Endodermal cell (in vitro differentiated cells): ENCODE measurements at regions not wholly inside any gene's neighbourhood (a gene's known extent, or its start where the extent isn't known, plus 50 kb on each side); places are given as distances from the start of the nearest gene placed in this dataset.

Experiments
- DNase-seq: peaks from one replicate; pipeline ENCODE4 v3.0.0-alpha.2; 2017
- H3K27ac ChIP-seq: 2 replicates; pipeline ENCODE4 v1.5.1; 2013; ENCODE audit warnings: mild to moderate bottlenecking, low read depth, low read length, moderate library complexity
- H3K27me3 ChIP-seq: 2 replicates; pipeline ENCODE4 v1.6.1; 2013; ENCODE audit warnings: mild to moderate bottlenecking, low read length, moderate library complexity; ENCODE audit not compliant: insufficient read depth, control insufficient read depth, poor library complexity, severe bottlenecking
- H3K36me3 ChIP-seq: 2 replicates; pipeline ENCODE4 v1.7.0; 2013; ENCODE audit warnings: mild to moderate bottlenecking, low read length, moderate library complexity; ENCODE audit not compliant: control insufficient read depth, insufficient read depth
- H3K4me1 ChIP-seq: one replicate; pipeline ENCODE4 v1.7.0; 2013; ENCODE audit warnings: low read length; ENCODE audit not compliant: control insufficient read depth, insufficient read depth
- H3K4me3 ChIP-seq: 2 replicates; pipeline ENCODE4 v1.5.1; 2013; ENCODE audit warnings: mild to moderate bottlenecking, low read length, moderate library complexity
- H3K9ac ChIP-seq: 2 replicates; pipeline ENCODE4 v1.6.1; 2013; ENCODE audit warnings: mild to moderate bottlenecking, low read length, moderate library complexity; ENCODE audit not compliant: poor library complexity, severe bottlenecking; ENCODE audit errors: extremely low read depth
- H3K9me3 ChIP-seq: 2 replicates; pipeline ENCODE4 v1.6.1; 2013; ENCODE audit warnings: mild to moderate bottlenecking, low read length, moderate library complexity; ENCODE audit not compliant: control insufficient read depth
- H3K27ac Mint-ChIP-seq: 2 replicates; pipeline ENCODE4 v1.8.0; 2020; ENCODE audit warnings: mixed read lengths
- H3K27me3 Mint-ChIP-seq: 2 replicates; pipeline ENCODE4 v1.8.0; 2021; ENCODE audit warnings: mild to moderate bottlenecking, mixed read lengths; ENCODE audit not compliant: insufficient read depth
- H3K36me3 Mint-ChIP-seq: 2 replicates; pipeline ENCODE4 v1.8.0; 2020; ENCODE audit warnings: low read depth, mixed read lengths
- H3K4me1 Mint-ChIP-seq: 2 replicates; pipeline ENCODE4 v1.8.0; 2020; ENCODE audit warnings: mixed read lengths
- H3K4me3 Mint-ChIP-seq: 2 replicates; pipeline ENCODE4 v1.8.0; 2020; ENCODE audit warnings: mild to moderate bottlenecking, moderate library complexity, mixed read lengths
- H3K9me3 Mint-ChIP-seq: 2 replicates; pipeline ENCODE4 v1.8.0; 2020; ENCODE audit warnings: mild to moderate bottlenecking, mixed read lengths
- WGBS, 2 experiments: methylation state at CpG; one replicate each; pipeline versions ENCODE4 v1.1.5 to v1.1.7; 2013; ENCODE audit warnings: missing lambda C conversion rate in 2 of 2, mixed read lengths in 1 of 2; ENCODE audit not compliant: insufficient coverage in 1 of 2, insufficient read length in 1 of 2; 5-methylcytosine and 5-hydroxymethylcytosine counted together
- TF ChIP-seq, protein P1 (sequence below): fragments of 200-600 bp; sonication (generic); conservative IDR thresholded peaks from 2 replicates; pipeline ENCODE4 v1.5.0; 2021; ENCODE audit warnings: antibody characterized with exemption, mild to moderate bottlenecking

DNA sequence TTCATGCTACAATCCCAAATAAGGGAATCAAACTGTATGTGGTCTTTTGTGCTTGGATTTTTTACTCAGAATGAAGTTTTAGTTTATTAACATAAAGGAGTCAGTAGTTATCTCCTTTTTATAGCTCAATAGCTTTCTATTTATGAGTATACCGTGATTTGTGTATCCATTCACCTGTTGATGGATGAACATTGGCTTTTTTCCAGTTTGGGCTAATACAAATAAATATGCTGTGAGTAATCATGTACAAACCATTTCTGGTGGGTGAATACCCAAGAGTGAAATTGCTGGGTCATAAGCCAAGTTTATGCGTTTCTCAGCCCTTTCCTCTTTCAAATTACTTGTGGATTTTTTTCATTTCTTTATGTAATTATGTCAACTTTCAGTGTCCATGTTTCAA is 395.3 kb downstream of the OSTF1 start:
- H3K4me3 Mint-ChIP-seq, result no peak overlapping the region
- WGBS, 2 experiments, result 67 to 89% methylated on average over 1 to 2 of the region's 2 CpGs
- H3K9me3 ChIP-seq, result no peaks in the 10 kb centered on the region
- no peaks in the 10 kb centered on the region for H3K9me3 Mint-ChIP-seq
- no peak overlapping the region for H3K27ac ChIP-seq
- H3K4me3 ChIP-seq, result no peak overlapping the region
- H3K27me3 Mint-ChIP-seq, result no peaks in the 10 kb centered on the region
- H3K27ac Mint-ChIP-seq, result no peak overlapping the region
- no peaks in the 10 kb centered on the region for H3K4me1 Mint-ChIP-seq
- TF ChIP-seq, protein P1, sequence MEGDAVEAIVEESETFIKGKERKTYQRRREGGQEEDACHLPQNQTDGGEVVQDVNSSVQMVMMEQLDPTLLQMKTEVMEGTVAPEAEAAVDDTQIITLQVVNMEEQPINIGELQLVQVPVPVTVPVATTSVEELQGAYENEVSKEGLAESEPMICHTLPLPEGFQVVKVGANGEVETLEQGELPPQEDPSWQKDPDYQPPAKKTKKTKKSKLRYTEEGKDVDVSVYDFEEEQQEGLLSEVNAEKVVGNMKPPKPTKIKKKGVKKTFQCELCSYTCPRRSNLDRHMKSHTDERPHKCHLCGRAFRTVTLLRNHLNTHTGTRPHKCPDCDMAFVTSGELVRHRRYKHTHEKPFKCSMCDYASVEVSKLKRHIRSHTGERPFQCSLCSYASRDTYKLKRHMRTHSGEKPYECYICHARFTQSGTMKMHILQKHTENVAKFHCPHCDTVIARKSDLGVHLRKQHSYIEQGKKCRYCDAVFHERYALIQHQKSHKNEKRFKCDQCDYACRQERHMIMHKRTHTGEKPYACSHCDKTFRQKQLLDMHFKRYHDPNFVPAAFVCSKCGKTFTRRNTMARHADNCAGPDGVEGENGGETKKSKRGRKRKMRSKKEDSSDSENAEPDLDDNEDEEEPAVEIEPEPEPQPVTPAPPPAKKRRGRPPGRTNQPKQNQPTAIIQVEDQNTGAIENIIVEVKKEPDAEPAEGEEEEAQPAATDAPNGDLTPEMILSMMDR, result no peak
- H3K4me1 ChIP-seq, result no peaks in the 10 kb centered on the region
- H3K36me3 ChIP-seq, result no peaks in the 10 kb centered on the region
- H3K27me3 ChIP-seq, result no peaks in the 10 kb centered on the region
- DNase-seq, result no peak
- H3K9ac ChIP-seq, result no peak overlapping the region
- no peaks in the 10 kb centered on the region for H3K36me3 Mint-ChIP-seq

DNA sequence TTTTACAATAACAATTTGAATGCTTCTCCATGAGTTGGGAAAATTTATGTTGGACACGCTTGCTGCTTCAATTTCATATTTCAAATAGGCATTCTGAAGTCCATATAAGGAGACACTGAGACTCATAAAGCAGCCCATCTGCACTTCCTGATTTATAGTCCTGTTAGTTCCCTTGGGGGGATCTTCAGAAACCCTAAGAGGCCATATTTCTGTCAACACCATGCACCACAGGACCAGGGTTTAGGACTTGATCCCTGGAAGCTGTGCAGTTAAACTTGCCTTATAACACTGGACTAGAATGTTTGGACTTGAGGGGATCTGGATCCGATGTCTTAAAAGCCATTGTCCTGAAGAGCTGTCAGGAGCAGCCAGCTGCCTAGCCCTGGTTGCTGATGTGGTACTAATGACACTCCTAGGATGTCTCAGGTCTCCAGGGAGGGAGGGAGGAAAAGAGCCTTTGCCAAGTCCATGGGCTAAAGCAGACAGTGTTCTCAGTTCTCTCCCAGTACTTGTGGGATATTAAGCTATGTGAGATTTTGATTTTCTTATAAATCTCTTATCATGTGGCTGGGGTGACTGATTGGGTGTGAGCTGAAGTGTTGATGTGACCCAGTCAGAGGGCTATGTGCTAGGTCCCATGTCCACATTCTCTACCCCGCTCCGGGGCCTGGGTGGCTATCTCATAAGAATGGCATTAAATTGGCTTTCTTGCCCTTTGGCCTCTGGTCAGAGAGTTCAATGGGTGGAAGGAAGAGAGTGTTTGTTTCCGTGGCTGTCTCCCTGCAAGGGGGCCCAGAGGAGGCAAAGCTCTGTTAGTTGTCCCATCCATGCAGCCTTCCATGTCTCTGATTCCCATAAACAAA is 399.8 kb downstream of the OSTF1 start:
- Mint-ChIP-seq H3K27ac (no peak overlapping the region), H3K9me3 (peaks cover 2% of the 10 kb centered on the region), H3K4me1 (no peaks in the 10 kb centered on the region), H3K36me3 (no peaks in the 10 kb centered on the region), H3K4me3 (no peak overlapping the region), H3K27me3 (no peaks in the 10 kb centered on the region)
- Histone ChIP-seq H3K27ac (no peak overlapping the region), H3K27me3 (no peaks in the 10 kb centered on the region), H3K4me3 (no peak overlapping the region), H3K9me3 (no peaks in the 10 kb centered on the region), H3K9ac (no peak overlapping the region), H3K36me3 (no peaks in the 10 kb centered on the region), H3K4me1 (no peaks in the 10 kb centered on the region)
- no peak for DNase-seq
- WGBS, 2 experiments, result 92 to 100% methylated on average over 1 to 5 of the region's 5 CpGs
- TF ChIP-seq, protein P1, result no peak

DNA sequence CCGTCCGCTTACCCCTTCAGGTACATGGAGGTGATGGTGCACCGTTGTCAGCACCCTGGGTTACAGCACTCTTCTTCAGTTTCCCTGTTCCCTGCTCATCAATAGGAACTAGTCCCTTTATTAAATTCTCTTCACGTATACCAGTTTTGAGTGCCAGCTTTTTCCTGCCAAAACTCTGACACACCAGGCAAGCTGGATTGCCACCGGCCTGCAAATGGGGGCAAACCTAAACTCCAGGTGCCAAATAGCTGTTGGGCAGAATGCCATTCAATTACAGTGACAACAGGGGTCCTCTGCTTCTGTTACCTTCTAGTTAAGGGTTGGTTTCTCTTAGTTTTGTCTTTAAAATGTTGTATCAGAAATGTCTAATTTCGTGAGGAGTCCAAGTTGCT is 400.4 kb downstream of the OSTF1 start:
- Mint-ChIP-seq H3K4me1 (no peaks in the 10 kb centered on the region), H3K27ac (no peak overlapping the region), H3K36me3 (no peaks in the 10 kb centered on the region), H3K9me3 (peaks cover 2% of the 10 kb centered on the region), H3K4me3 (no peak overlapping the region), H3K27me3 (no peaks in the 10 kb centered on the region)
- Histone ChIP-seq H3K27ac (no peak overlapping the region), H3K9me3 (no peaks in the 10 kb centered on the region), H3K9ac (no peak overlapping the region), H3K27me3 (no peaks in the 10 kb centered on the region), H3K36me3 (no peaks in the 10 kb centered on the region), H3K4me3 (no peak overlapping the region), H3K4me1 (no peaks in the 10 kb centered on the region)
- TF ChIP-seq, protein P1, result no peak
- 96% methylated on average over 6 of the region's 6 CpGs; no CpG with 5 or more reads in 1 of the 2 experiments for WGBS, 2 experiments
- DNase-seq, result no peak
